ENCODE measurements at regions not wholly inside any gene's neighbourhood (a gene's known extent, or its start where the extent isn't known, plus 50 kb on each side); places are given as distances from the start of the nearest gene placed in this dataset.

DNA sequence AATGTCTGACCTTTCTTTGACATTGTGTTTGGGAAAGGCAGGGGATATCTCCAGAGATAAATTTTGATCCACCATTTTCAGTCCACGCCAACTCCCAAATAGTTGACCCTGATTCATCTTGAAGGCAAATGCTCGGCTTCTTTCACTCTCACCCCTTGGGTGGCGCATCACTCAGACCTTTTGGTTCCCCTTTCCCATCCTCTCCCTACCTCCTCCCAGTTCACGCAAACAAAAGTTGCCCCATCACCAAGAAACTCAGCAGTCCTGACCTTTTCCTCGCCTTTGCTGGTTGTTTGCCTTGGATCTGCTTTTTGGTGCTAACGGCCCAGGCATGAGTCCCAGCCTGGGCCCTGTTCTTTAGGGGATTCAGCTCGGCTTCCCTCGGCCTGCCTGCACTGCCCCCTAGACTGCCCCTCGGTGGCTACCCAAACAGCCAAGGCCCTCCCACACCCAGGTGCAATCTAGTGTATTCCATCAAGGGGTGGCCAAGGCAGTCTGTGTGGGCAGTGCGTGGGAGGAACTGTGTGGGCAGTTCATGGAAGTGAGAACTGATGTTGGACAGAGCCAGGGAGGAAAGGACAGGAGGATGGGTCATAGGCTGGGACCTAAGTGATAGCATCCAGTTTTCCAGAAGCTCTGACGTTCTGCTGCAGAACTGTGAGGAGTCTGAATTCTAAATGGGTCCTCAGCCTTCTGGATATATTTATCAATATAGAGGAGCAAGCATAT is 255.7 kb downstream of the DLEU7 start:
- intact Hi-C loops (cut with micrococcal nuclease) = no loop called here
- Mint-ChIP-seq H3K4me1 (ENCODE audit: low read depth) (peaks cover 7% of the 10 kb centered on the region), H3K9me3 (no peaks in the 10 kb centered on the region), H3K27ac (no peak overlapping the region), H3K36me3 (no peaks in the 10 kb centered on the region), H3K27me3 (no peaks in the 10 kb centered on the region), H3K4me3 (no peak overlapping the region)
- no peak for DNase-seq
- ChIA-PET POLR2A (no interaction called here), CTCF (no interaction called here)

DNA sequence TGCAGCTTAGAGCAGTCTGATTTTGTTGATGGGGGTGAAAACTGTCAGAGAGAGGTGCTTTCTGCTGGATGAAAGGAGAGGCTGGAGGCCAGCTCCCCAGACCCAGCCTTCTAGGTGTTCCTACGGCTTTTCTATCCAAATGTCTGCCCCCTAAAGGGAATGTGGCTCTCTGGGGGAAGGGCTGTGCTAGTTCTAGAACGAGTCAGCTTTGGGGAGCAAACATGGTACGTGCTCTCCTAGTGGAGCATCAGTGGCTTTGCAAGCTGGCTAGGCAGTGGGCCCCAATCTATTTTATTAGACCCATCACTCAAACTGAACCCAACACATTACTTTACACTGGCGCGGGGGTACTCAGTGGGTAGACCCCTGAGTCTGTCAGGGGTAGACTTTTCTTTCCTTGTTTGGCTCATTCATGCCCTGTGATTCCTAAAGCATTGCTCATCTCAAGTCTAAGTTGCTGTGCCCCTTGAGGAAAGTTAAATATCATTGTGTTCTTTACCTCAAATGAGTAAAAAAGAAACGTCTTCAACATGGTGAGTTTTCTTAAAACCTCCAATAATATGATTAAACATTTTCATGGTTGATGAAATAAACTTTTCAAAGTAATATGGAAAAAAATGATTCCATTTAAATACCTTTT is 254.9 kb downstream of the DLEU7 start:
- no peak overlapping the region for H3K4me3 Mint-ChIP-seq
- intact Hi-C loops (cut with micrococcal nuclease) = no loop called here
- no peak for DNase-seq
- CTCF ChIA-PET = no interaction called here
- no peak overlapping the region for H3K27ac Mint-ChIP-seq
- no peaks in the 10 kb centered on the region for H3K27me3 Mint-ChIP-seq
- H3K36me3 Mint-ChIP-seq = no peaks in the 10 kb centered on the region
- H3K9me3 Mint-ChIP-seq = no peaks in the 10 kb centered on the region
- H3K4me1 Mint-ChIP-seq (ENCODE audit: low read depth) = peaks cover 14% of the 10 kb centered on the region
- POLR2A ChIA-PET = no interaction called here

GRCh38 chr13:50589139-50589538 is 254.4 kb downstream of the DLEU7 start:
- intact Hi-C loops (cut with micrococcal nuclease) = no loop called here
- ChIA-PET CTCF (no interaction called here), POLR2A (no interaction called here)
- Mint-ChIP-seq H3K4me1 (ENCODE audit: low read depth) (peaks cover 18% of the 10 kb centered on the region), H3K36me3 (no peaks in the 10 kb centered on the region), H3K9me3 (no peaks in the 10 kb centered on the region), H3K27me3 (no peaks in the 10 kb centered on the region), H3K27ac (no peak overlapping the region), H3K4me3 (no peak overlapping the region)
- DNase-seq = peak; percentile 22

DNA sequence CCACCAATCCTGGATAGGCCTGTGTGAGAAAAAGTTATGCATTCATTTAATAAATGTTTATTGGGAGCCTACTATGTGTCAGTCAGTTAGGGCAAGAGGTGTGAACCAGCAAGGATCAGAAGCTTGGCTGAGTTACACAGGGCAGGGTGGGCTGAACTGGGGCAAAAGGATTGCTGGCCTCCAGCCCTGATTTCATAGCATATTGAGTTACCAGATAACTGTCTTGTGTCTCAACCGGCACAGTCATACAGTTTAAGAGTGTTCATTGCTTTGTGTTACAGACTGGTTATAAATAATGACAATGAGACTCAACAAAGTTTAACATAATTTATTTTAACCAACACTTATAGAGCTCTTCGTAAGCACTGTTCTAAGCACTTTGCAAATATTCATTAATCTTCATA is 253.8 kb downstream of the DLEU7 start:
- Mint-ChIP-seq H3K36me3 (no peaks in the 10 kb centered on the region), H3K27me3 (no peaks in the 10 kb centered on the region), H3K4me1 (ENCODE audit: low read depth) (peaks cover 23% of the 10 kb centered on the region), H3K27ac (no peak overlapping the region), H3K9me3 (no peaks in the 10 kb centered on the region), H3K4me3 (no peak overlapping the region)
- no peak for DNase-seq
- POLR2A ChIA-PET = no interaction called here
- intact Hi-C loops (cut with micrococcal nuclease) = loop anchor here (10.0 kb wide), 1 partner anchor 325 kb away; no protein-coding TSS in a partner anchor
- CTCF ChIA-PET = no interaction called here

- peaks cover 26% of the 10 kb centered on the region for H3K4me1 Mint-ChIP-seq (ENCODE audit: low read depth)
- no peak overlapping the region for H3K4me3 Mint-ChIP-seq
- CTCF ChIA-PET = no interaction called here
- no peaks in the 10 kb centered on the region for H3K27me3 Mint-ChIP-seq
- DNase-seq = no peak
- no peak overlapping the region for H3K27ac Mint-ChIP-seq
- intact Hi-C loops (cut with micrococcal nuclease) = loop anchor here (10.0 kb wide), 1 partner anchor 322 kb away; no protein-coding TSS in a partner anchor
- POLR2A ChIA-PET = no interaction called here
- no peaks in the 10 kb centered on the region for H3K9me3 Mint-ChIP-seq
- no peaks in the 10 kb centered on the region for H3K36me3 Mint-ChIP-seq
Measured at GRCh38 chr13:50592412-50593155, 250.9 kb downstream of the DLEU7 start.

- Mint-ChIP-seq H3K27ac (no peak overlapping the region), H3K27me3 (no peaks in the 10 kb centered on the region), H3K9me3 (no peaks in the 10 kb centered on the region), H3K4me3 (no peak overlapping the region), H3K36me3 (no peaks in the 10 kb centered on the region), H3K4me1 (ENCODE audit: low read depth) (peaks cover 26% of the 10 kb centered on the region)
- ChIA-PET POLR2A (no interaction called here), CTCF (no interaction called here)
- no peak for DNase-seq
- intact Hi-C loops (cut with micrococcal nuclease) = loop anchor here (10.0 kb wide), 1 partner anchor 322 kb away; no protein-coding TSS in a partner anchor
Measured at GRCh38 chr13:50593207-50593606, 250.3 kb downstream of the DLEU7 start.

DNA sequence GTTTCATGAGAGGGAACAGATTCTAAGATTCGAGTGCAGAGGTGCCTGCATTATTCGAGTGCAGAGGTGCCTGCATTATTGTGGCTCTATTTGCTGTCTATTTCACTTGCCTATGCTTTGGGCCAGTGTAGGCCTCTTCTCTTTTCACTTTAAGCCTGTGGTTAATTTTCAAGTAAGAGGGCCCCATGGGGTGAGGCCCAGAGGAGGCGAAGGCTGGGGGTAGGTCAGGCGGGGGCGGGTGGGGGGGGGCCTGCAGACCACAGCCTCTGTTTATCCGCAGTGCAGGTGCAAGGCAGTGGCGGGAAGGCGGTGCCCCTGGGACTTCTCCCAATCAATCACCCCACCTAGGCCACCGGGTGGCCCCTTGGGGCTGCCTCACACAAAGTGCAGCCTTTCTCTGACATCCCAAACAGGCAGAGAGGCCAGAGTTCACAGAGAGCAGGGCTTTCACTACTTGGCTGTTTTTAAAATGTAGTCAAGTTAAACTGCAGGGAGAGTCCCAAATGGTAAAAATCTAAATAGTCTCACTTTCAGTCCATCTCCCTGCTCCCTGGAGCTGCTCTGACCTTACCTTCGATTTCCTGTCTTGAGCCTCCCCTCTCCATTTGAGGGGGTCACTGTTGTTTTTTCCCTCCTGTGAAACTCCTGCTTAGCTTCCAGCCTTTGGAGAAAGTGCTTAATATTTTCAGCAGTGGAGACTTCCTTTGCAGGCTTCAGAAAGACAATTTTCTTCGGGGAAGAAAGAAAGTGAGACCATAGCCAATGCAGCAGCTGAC is 249.0 kb downstream of the DLEU7 start:
- H3K27ac Mint-ChIP-seq = no peak overlapping the region
- intact Hi-C loops (cut with micrococcal nuclease) = loop anchor here (10.0 kb wide), 1 partner anchor 320 kb away; no protein-coding TSS in a partner anchor
- no peaks in the 10 kb centered on the region for H3K9me3 Mint-ChIP-seq
- peaks cover 22% of the 10 kb centered on the region for H3K4me1 Mint-ChIP-seq (ENCODE audit: low read depth)
- DNase-seq = peak; percentile 57
- POLR2A ChIA-PET = no interaction called here
- no peaks in the 10 kb centered on the region for H3K36me3 Mint-ChIP-seq
- no peak overlapping the region for H3K4me3 Mint-ChIP-seq
- CTCF ChIA-PET = no interaction called here
- no peaks in the 10 kb centered on the region for H3K27me3 Mint-ChIP-seq

- no peak for DNase-seq
- ChIA-PET CTCF (no interaction called here), POLR2A (no interaction called here)
- Mint-ChIP-seq H3K36me3 (no peaks in the 10 kb centered on the region), H3K4me3 (no peak overlapping the region), H3K4me1 (ENCODE audit: low read depth) (peaks cover 22% of the 10 kb centered on the region), H3K27me3 (no peaks in the 10 kb centered on the region), H3K27ac (no peak overlapping the region), H3K9me3 (no peaks in the 10 kb centered on the region)
- intact Hi-C loops (cut with micrococcal nuclease) = loop anchor here (10.0 kb wide), 1 partner anchor 320 kb away; no protein-coding TSS in a partner anchor
Measured at GRCh38 chr13:50595196-50595595, 248.3 kb downstream of the DLEU7 start.

GRCh38 chr13:50596156-50596555 is 247.3 kb downstream of the DLEU7 start:
- no peak overlapping the region for H3K4me3 Mint-ChIP-seq
- no peaks in the 10 kb centered on the region for H3K36me3 Mint-ChIP-seq
- ChIA-PET CTCF (no interaction called here), POLR2A (no interaction called here)
- no peaks in the 10 kb centered on the region for H3K9me3 Mint-ChIP-seq
- intact Hi-C loops (cut with micrococcal nuclease) = loop anchor here (10.0 kb wide), 1 partner anchor 319 kb away; no protein-coding TSS in a partner anchor
- no peaks in the 10 kb centered on the region for H3K27me3 Mint-ChIP-seq
- peaks cover 22% of the 10 kb centered on the region for H3K4me1 Mint-ChIP-seq (ENCODE audit: low read depth)
- H3K27ac Mint-ChIP-seq = no peak overlapping the region
- DNase-seq = no peak

GRCh38 chr13:50596776-50597203 is 246.7 kb downstream of the DLEU7 start:
- no peak overlapping the region for H3K4me3 Mint-ChIP-seq
- H3K27ac Mint-ChIP-seq = no peak overlapping the region
- peaks cover 22% of the 10 kb centered on the region for H3K4me1 Mint-ChIP-seq (ENCODE audit: low read depth)
- H3K9me3 Mint-ChIP-seq = no peaks in the 10 kb centered on the region
- CTCF ChIA-PET = interaction anchor here (0.8 to 0.9 kb wide), 2 partner anchors 21 to 620 kb away, joined by 3 read pairs; no protein-coding TSS in a partner anchor
- POLR2A ChIA-PET = no interaction called here
- no peaks in the 10 kb centered on the region for H3K27me3 Mint-ChIP-seq
- intact Hi-C loops (cut with micrococcal nuclease) = loop anchor here (10.0 kb wide), 1 partner anchor 318 kb away; no protein-coding TSS in a partner anchor
- no peaks in the 10 kb centered on the region for H3K36me3 Mint-ChIP-seq
- DNase-seq = no peak

GRCh38 chr13:50598338-50598737 is 245.2 kb downstream of the DLEU7 start:
- Mint-ChIP-seq H3K36me3 (no peaks in the 10 kb centered on the region), H3K9me3 (no peaks in the 10 kb centered on the region), H3K4me3 (no peak overlapping the region), H3K27ac (no peak overlapping the region), H3K4me1 (ENCODE audit: low read depth) (peaks cover 14% of the 10 kb centered on the region), H3K27me3 (no peaks in the 10 kb centered on the region)
- ChIA-PET POLR2A (no interaction called here), CTCF (no interaction called here)
- intact Hi-C loops (cut with micrococcal nuclease) = loop anchor here (10.0 kb wide), 1 partner anchor 316 kb away; no protein-coding TSS in a partner anchor
- no peak for DNase-seq

DNA sequence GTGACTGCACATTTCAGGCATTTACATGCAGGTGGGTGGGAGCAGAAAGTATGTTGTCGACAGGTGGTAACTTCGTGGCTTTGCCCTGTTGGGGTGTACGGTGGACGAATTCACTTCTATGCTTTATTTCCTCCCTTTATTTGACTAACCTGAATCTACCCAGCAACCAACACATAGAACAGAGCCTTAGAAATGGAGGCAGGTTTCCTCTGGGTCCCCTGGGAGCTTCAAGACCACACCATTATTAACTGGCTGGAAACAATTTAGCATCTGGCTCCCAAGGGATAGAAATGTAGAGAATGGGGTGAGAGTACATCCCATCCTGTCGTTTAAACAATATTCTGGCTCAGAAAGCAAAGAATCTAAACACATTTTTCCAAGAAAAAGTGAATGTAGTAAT is 244.4 kb downstream of the DLEU7 start:
- POLR2A ChIA-PET = no interaction called here
- Mint-ChIP-seq H3K9me3 (no peaks in the 10 kb centered on the region), H3K4me3 (no peak overlapping the region), H3K27me3 (no peaks in the 10 kb centered on the region), H3K36me3 (no peaks in the 10 kb centered on the region), H3K4me1 (ENCODE audit: low read depth) (peaks cover 9% of the 10 kb centered on the region), H3K27ac (no peak overlapping the region)
- DNase-seq = no peak
- intact Hi-C loops (cut with micrococcal nuclease) = loop anchor here (10.0 kb wide), 1 partner anchor 316 kb away; no protein-coding TSS in a partner anchor
- CTCF ChIA-PET = no interaction called here

All from activated CD4-positive, alpha-beta memory T cell treated with anti-CD3 and anti-CD28 coated beads for 36 hours (primary cell).